ENCODE measurements at regions not wholly inside any gene's neighbourhood (a gene's known extent, or its start where the extent isn't known, plus 50 kb on each side); places are given as distances from the start of the nearest gene placed in this dataset.

DNA sequence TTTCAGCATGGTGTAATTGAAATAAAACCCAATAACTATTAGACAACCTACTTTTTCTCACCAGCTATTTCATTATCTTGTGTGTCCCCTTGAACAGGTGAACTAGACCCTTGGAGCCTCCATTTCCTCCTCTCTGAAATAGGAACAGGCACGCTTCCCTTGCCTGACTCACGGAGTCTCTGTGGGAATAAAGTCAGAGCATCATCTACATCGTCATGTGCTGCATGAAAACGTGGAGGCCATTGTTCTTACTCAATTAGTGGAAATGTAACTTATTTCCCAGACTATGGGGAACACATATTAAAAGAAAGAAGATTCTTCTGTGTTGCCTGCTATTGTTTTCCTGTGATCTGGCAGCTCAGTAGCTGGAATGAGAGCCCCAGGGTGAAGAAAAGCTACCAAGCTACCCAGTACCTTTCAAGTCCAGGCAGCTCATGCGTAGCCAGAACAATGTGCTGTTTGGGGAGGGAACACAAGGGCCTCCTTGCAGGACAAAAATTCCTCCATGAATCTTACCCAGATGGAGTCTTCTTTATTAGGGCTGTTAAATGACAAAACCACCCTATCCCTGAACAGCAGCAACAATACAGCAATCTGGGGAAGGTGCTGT lies 59.8 kb downstream of the SOX11 start:
- no peak for DNase-seq

DNA sequence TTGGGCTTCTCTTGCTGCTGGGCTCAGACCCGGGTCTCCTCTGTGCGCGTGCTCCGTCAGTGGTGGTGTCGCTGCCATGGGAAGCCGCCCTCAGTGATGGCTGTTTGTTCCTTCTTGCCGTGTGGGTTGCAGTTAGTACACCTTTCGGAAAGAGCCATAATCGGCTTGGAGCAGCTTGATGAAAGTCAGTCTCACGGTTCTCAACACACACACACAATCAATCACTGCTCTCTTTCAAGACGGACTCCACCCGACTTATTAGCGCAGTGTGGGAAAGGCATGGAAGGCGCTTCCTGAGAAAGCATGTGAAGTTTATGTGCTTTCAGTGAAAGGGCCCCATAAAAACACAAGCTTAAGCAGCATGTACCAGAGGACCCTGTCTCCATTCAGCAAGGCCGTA lies 64.1 kb downstream of the SOX11 start:
- no peak for DNase-seq

DNA sequence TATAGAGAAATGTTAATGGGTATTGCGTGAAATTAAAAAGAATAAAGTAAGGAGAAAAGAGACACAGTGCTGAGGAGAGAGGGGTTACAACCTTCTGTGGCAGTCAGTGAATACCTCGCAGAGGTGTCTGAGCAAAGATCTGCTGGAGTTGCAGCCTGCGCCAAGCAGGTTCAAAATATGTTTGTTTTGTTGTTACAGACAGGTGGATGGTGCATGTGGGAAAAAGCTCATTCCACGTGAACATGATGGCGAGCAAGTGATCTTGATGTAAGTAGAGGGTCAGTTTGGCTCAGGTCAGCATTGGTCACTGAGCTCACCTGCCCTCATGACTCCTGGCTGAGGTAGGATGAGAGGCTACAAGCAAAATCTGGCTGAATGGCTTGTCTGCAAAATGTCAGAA lies 66.2 kb downstream of the SOX11 start:
- no peak for DNase-seq

DNA sequence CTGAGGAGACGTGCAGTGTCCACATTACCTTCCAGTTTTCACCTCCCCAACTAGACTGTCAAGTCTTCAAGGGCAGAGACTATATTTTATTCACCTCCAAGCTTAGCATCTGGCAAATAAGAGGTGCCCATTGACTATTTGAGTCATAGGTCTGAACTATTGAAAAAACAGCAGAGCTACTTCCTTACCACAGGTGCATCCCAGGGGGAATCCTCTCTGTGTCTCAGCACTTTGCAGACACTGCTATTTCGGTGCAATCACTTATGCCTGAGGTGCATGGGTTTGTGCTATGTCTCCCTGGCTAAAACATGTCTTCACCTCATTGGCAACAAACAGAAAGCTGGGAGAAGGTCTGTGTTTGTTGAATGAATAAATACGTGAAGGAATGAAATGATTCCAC lies 67.8 kb downstream of the SOX11 start:
- no peak for DNase-seq

DNA sequence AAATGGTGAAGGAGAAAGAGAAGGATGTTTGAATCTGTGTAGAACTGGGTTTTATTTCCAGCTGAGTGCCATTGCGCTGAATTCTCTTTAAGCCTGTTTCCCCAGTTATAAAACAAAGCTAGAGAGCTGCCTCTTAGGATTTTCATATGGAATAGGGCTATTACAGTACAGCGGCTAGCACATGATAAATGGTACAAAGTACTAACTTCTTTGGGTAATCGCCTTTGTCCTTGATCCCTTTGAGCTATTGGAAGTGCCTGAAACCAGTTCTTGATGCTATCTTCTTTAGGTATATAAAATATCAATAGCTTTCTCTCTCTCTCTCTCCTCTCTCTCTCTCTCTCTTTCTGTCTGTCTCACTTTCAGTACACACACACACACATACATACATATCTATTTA lies 71.3 kb downstream of the SOX11 start:
- DNase-seq = no peak

DNA sequence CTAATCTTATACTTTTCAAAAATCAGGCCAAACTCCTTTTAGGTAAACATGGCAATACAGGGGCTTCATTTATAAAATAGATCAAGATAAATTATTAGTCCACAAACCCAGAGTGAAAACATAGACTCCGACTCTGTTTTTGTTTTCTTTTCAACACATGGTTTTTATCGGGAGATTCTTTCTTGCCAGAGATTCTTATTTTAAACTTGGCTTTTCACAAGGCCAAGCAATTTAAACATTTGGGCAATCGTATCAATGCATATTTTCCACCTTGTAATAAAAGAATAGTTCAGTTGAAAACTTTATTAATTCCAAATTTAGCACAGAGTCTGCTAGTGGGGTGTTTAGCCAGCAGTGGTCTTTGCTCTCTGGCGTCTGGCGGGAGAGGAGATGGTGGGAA lies 71.9 kb downstream of the SOX11 start:
- no peak for DNase-seq

DNA sequence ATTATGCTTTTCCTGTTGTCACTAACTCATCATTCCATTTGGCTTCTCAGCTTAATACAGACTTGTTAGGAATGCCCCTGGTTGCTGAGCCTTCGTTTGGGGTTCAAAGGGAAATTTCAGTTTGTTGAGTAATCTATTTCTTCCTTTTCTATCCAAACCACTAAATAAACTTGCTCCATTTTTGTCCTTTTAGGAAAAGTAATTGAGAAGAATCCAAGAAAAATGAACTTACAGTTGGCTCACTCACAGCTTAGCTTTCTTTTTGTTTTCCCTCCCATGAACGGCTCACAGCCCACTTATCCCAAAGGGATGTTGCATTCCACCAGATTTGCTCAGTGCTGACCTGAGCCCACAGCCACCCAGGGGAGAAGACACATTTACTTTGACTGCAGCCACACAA lies 73.9 kb downstream of the SOX11 start:
- no peak for DNase-seq

DNA sequence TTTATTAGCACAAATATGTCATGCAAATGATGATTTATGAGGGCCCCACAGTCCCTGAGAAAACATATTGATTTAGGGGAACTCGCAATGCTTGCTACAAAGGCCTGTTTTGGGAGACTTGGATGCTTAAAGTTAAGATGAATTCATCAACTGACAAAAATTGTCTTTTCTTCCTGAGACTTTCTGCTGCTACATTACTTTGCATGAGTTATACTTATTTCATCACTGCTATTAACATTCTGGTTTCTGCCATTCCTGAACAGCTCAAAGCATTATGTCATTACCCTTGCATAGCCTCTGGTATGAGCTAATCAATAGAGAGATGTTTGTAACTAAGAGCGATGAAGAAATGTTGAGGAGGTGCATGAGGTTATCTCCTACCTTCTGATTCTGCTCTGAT lies 74.4 kb downstream of the SOX11 start:
- no peak for DNase-seq

DNA sequence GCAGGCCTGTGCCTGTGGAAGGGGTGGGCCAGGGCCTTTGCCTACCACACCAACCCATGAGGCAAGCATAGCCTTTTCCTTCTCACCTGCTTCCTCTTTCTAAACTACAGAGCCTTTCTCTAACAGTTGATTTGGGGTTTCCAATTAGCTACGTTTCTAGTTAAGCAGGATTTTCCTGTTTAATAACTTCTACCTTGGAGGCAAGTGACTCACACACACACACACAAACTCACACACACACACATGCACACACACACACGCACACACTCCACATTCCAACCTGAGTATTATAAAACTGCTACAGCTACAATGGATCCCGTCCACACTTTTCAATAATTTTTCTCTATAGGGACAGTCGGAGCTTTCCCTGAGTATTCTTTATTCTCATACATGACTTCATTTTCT lies 84.9 kb downstream of the SOX11 start:
- no peak for DNase-seq

DNA sequence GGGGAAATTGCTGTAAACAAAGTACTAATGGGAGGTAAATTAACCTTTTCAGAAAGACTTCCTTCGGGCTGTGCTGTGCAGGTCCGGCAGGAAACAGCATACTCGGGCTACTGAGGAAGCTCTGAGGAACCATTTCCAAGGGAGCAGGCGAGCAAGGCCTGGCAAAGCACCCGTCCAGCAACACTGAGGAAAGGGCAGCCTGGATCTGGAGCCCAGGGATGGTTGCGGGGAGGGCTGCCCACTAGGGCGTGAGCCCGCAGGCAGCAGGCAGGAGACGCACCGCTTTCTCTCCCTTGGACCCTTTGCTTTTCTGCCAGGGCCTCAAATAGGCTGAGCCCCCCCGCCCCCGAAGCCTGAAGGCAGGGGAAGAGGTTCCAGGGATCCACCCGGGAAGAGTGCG lies 89.5 kb downstream of the SOX11 start:
- DNase-seq = no peak

DNA sequence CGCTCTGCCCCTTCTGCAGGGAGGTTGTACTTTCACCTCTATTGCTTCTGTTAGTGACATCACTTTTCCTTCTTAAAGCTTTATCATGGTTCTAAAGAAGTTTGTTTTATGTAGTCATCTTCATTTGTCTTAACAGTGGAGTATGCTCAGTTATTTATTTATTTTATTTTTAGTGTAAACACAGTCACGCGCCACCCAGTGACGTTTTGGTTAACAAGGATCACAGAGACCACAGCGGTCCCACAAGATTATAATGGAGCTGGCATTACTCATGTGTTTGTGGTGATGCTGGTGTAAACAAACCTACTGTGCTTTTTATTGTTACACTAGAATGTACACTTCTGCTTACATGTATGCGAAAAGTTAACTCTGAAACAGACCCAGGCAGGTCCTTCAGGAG lies 89.9 kb downstream of the SOX11 start:
- no peak for DNase-seq

DNA sequence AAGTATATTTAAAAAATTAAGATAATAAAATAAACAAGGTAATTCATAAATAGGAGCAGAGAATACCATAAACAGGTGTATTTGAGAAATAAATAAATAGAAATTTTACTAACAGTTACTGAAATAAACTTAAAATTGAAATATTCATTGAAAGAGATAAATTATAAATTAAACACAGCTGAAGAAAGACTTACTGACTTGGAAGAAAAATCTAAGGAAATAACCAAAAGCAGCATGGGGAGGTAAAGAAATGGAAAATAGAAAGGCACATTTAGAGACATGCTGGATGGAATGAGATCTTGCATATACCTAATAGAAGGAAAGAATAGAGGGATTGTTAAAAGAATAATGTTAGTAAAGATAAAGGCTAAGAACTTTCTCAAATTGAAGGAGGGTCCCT lies 96.3 kb downstream of the SOX11 start:
- DNase-seq = no peak

DNA sequence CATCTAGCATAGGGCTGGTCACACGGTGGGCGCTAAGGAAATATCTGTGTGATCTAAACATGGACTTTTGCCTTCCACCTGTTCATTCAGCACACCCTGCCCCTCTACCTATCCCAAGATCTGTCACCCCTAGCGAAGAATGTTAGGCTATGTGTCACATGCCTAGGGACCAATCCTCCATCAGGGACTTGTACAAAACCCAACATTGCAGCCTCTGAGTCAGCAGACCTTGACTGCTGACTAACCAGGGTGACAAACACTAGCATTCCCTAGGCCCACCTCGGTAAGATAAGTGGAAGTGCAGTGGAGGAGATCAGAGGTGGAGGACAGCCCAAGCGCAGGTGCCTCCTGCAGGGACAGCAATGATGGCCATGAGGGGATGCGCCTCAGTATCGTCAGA lies 99.2 kb downstream of the SOX11 start:
- DNase-seq = no peak

DNA sequence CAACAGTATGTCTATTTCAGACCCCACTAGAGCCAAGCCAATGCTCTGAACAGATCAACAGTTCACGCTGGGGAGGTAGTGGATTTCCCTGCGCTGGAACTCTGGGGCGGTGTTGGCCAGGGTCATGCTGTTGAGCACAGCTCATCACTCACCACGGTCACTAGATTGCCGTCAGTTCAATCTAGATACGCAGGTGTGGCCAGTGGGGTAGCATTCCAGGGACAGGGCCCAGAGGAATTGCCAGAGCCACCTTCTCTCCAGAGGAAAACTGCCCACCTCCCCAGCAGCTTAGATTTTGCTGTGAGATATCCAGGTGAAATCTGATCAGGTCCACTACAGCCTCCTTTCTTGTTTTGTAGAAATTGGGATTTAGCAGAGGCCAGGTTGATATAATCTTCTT lies 101.8 kb downstream of the SOX11 start:
- DNase-seq = no peak

DNA sequence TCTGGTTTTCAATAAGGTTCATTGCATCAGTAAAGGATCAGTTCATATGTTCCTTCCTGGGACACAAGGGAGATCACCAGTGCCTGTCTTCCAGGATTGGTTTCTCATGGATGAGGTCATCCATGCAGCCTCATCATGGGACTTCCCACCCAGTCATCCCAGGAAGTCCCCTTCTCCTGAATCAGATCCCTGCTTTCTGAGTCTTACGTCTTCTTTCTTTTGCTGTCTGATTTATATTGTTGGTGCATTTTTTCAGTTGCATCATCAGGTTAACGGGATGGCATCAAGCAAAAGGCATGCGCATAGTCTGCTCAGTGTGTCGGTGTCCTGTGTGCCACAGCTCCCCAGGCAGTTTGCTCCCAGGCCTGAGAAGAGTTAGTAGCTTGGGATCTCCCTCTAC lies 105.9 kb downstream of the SOX11 start:
- DNase-seq = no peak

DNA sequence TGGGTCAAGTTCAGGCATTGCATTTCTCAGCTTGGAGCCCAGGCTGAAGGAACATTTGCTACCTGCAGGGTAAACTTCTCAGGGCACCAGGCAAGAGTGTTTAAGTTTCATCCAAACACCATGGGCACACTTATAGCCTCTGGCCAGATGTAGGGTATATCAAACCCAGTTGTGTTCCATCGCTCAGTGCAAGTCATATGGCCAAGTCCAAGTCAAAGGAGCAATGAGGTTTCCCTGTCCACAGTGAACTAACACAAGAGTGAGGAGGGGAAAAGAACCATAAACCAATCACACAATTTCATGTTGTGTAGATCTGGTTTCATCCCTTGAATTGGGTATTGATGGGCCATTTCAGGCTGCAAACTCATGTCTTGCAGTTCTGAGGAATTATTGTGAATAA lies 107.2 kb downstream of the SOX11 start:
- no peak for DNase-seq

DNA sequence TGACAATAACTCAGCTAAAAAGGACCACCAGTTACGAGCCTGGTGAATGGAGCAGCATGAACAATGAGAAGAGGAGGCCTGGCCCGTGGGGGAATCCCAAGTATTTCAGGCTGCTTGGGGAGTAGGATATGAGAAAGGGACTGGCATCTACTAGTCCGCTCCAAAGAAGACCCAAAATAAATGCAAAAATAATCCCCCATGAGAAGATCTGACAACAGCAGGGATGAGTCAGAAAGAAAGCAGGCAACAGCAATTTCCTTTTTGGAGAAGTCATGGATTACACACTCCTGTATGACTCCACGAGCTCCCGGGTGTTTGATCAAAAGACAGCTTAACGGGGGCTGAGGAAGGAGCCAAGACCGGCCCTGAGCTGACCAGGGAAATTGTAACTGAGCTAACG lies 111.4 kb downstream of the SOX11 start:
- peak in 1 of 51 donors; percentile 2 for DNase-seq

DNA sequence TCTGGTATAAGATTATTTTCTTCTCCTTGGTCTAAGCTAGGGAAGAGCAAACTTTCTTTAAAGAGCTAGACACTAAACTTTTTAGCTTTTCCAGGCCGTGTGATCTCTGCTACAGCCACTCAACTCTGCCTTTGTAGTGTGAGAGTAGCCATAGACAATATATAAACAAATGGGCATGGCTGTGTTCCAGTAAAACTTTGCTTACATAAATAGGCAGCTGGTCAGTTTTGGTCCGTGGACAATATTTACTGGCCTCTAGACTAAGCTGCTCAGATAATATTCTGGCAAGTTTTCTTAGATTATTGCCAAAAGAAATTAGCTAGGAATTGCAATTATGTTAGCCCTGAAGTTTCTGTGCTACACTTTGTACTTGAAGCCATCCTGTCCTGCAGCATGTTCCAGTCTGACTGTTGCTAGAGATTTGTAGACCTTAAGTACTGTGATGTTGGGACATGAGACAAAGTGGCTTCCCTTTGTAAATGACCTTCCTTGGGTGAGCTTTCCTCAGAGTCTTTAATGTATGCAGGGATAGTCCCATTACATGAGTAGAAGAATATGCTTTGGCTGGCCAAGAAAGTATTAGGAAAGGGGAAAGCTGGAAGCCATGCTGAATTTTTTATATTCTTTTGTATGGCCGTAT lies 126.9 kb downstream of the SOX11 start:
- no peak for DNase-seq

DNA sequence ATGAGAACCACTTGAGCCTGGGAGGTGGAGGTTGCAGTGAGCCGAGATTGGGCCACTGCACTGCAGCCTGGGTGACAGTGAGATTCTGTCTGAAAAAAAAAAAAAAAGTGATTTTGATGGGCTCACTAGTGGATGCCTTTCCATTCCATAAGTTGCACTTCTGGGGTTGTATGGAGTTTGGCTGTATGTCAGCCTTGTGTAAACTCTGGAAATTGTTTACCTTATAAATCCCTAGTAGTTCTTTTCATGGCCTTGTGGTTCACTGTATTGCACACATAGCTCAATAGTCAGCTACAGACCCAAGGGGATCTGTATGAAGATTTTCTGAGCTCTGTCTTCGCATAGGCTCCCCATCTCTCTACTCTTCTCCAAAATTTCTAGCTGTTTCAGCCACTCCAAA lies 131.9 kb downstream of the SOX11 start:
- DNase-seq = no peak

DNA sequence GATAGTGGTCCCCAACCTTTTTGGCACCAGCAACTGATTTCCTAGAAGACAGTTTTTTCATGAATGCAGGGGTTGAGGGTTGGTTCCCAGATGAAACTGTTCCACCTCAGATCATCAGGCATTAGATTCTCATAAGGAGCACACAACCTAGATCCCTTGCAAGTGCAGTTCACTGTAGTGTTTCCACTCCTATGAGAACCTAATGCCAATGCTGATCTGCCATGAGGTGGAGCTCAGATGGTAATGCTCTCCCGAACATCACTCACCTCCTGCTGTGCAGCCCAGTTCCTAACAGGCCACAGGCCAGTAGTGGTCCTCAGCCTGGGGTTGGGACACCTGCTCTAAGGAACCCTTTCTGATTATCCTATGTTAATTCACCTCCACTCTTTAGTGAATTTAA lies 133.5 kb downstream of the SOX11 start:
- no peak for DNase-seq

DNA sequence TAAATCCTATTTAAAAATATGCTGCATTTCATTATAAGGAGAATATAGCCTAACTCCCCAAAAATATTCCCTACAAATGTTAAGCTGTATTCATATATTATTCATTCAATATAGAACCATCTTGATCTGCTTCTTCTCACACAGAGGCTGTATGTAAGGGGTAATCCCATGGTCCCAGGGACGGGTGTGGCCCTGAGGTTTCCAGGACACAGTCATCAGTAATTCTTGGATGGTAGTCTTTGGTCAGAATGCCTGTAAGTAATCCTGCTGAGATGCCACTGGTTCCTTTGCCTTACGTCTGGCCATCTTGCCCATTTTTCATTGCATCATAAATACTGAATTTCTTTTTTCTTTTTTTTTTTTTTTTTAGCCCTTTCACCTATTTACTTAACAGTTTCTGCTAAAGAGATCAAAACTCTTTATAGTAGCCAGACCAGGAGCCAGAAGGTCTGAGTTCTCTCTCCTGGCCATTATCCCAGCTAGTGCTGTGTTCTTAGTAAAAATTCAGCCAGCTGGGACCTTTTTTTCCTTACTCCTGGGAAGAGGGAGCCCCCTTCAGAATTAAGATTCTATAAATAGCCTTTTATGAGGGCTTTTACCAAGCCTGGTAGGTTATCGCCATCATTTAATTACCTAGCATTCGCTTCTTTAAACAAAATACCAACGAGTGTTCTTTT lies 134.9 kb downstream of the SOX11 start:
- DNase-seq = no peak

DNA sequence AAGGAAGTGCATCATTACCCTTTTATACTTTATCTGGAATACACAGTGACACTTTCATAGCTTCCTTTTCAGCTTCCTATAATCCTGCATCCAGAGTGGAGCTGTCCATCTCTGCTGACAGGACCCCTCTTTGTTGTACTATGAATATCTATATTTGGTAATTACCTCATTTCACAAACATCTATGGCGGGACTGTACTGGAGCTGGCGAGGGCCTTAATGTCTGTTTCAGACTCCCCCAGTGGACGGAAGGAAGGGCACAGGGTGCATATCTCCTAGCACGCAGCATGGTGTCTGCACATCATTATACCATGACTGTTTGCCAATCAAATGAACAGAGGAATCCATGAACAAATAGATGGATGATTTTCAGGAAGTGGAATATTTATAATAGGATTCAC lies 142.3 kb downstream of the SOX11 start:
- DNase-seq = no peak

DNA sequence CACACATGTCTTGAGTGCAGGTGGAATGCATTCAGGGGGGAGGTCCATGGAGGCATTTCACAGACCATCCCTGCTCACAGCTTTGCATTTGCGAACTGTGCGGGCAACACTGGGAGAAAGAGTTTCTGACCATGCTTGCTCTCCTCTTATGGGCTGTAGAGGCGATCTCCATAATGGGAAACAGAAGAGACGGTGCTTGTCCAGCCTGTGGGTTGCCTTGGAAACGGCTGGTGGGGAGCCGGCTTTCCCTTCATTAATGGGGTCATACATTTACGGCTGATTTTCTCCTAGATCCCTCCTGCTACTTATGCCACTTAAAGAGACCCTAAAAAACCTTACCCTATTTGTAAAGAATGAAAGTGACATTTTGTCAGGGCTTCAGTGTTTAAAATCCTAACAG lies 147.4 kb downstream of the SOX11 start:
- DNase-seq = peak in 7 of 51 donors; percentile 1 to 15 (median 2)

Data from hypothalamus (tissue), 51 donors.